CD4-positive, alpha-beta T cell (primary cell): ENCODE measurements at regions not wholly inside any gene's neighbourhood (a gene's known extent, or its start where the extent isn't known, plus 50 kb on each side); places are given as distances from the start of the nearest gene placed in this dataset.

ENCODE experiments used
- ATAC-seq: fragments of 200-7000 bp; cut with Tn5 transposase; one replicate; pipeline ENCODE4 v1.10.0; 2022; ENCODE audit warnings: mild to moderate bottlenecking; ENCODE audit not compliant: poor library complexity
- CTCF ChIA-PET: fragments of 350-600 bp; sonication (Branson Sonifier 250); formaldehyde crosslinking; loops from one replicate; lab custom pipeline; 2021; ENCODE audit warnings: antibody characterized with exemption, inconsistent platforms; lab: Charles Lee
- POLR2A ChIA-PET: fragments of 350-600 bp; sonication (Branson Sonifier 250); formaldehyde crosslinking; loops from one replicate; lab custom pipeline; 2021; ENCODE audit warnings: antibody characterized with exemption, inconsistent platforms; lab: Charles Lee
- DNase-seq, 14 experiments: peaks; one replicate each; pipeline ENCODE4 v3.0.0-alpha.2; 2013 to 2020; ENCODE audit warnings: mixed read lengths in 2 of 14
- H3K27ac ChIP-seq, 2 donors: one replicate each; pipeline versions ENCODE4 v1.5.1 to v1.7.0; 2013; ENCODE audit warnings: low read length in 2 of 2, low read depth in 1 of 2, mild to moderate bottlenecking in 1 of 2
- H3K27me3 ChIP-seq, 2 experiments: 1 replicate in 1 of 2; 2 replicates in 1 of 2; pipeline versions ENCODE4 v1.6.1 to v1.7.0; 2013; ENCODE audit warnings: low read length in 2 of 2, control low read depth in 1 of 2, mild to moderate bottlenecking in 1 of 2, moderate library complexity in 1 of 2; ENCODE audit not compliant: insufficient read depth in 2 of 2, control insufficient read depth in 1 of 2
- H3K36me3 ChIP-seq: one replicate; pipeline ENCODE4 v1.6.1; 2013; ENCODE audit warnings: low read length, control low read depth; ENCODE audit not compliant: insufficient read depth
- H3K4me1 ChIP-seq: one replicate; pipeline ENCODE4 v1.6.1; 2013; ENCODE audit warnings: low read length, control low read depth; ENCODE audit not compliant: insufficient read depth
- H3K4me3 ChIP-seq: one replicate; pipeline ENCODE4 v1.5.1; 2013; ENCODE audit warnings: mild to moderate bottlenecking, low read length, moderate library complexity
- H3K9me3 ChIP-seq, 2 experiments: 1 replicate in 1 of 2; 2 replicates in 1 of 2; pipeline versions ENCODE4 v1.6.1 to v1.7.0; 2013; ENCODE audit warnings: low read length in 2 of 2, mild to moderate bottlenecking in 2 of 2, control low read depth in 1 of 2, moderate library complexity in 1 of 2; ENCODE audit not compliant: control insufficient read depth in 1 of 2, insufficient read depth in 1 of 2
- H3K27ac Mint-ChIP-seq: one replicate; pipeline ENCODE4 v1.8.0; 2020; ENCODE audit warnings: mixed read lengths
- H3K27me3 Mint-ChIP-seq: one replicate; pipeline ENCODE4 v1.8.0; 2021; ENCODE audit warnings: mixed read lengths
- H3K36me3 Mint-ChIP-seq: one replicate; pipeline ENCODE4 v1.8.0; 2021; ENCODE audit warnings: low read depth, mixed read lengths
- H3K4me1 Mint-ChIP-seq: one replicate; pipeline ENCODE4 v1.8.0; 2021; ENCODE audit warnings: low read depth, mixed read lengths
- H3K4me3 Mint-ChIP-seq: one replicate; pipeline ENCODE4 v1.8.0; 2020; ENCODE audit warnings: mild to moderate bottlenecking, mixed read lengths
- H3K9me3 Mint-ChIP-seq: one replicate; pipeline ENCODE4 v1.8.0; 2020; ENCODE audit warnings: mixed read lengths
- intact Hi-C, 2 experiments: fragments of 100-400 bp; cut with DNase I in 1 of 2; cut with micrococcal nuclease in 1 of 2; formaldehyde crosslinking; loops; one replicate each; pipeline versions ENCODE4 v1.15.1 to v1.9.0; 2023 to 2025; cut with DNase I, micrococcal nuclease
- TF ChIP-seq, protein P1 (sequence below): fragments of 200-600 bp; IDR thresholded peaks from one replicate; pipeline ENCODE4 v1.8.0; 2022; ENCODE audit warnings: antibody characterized with exemption, mild to moderate bottlenecking

DNA sequence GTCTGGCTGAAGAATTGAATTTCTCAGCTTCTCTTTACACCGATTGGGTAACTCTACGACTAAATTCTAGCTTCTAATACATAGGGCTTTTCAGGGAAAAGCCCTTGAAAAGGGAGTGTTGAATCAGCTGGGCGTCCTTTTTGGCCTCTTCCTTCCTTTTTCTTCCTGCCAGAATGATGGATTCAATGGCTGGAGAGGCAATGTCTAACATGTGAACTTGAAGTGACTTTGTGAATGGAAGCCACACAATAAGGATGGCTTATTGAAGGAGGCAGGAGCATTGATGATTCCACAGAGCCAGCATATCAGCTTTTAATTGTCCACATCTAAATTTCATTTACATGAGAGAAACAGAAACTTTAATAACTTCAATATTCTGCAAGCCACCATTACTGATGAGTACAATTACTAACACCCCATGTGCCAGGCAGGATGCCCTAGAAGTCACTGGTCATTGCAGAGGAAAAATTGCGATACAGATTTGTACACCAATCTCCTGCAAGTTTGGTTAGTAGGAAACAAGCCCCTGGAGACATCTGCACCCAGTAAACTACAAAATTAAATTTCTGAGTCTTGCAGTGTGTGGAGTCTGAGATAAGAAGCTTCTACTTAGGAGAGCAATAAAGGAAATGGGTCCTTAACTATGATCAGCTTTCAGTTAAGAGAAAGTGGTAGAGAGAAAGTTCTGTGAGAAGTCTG is 56.1 kb downstream of the STYXL2 start:
- no peaks in the 10 kb centered on the region for H3K36me3 Mint-ChIP-seq
- intact Hi-C loops: no loop called here
- H3K9me3 Mint-ChIP-seq: peaks cover 2% of the 10 kb centered on the region
- H3K4me1 Mint-ChIP-seq: no peaks in the 10 kb centered on the region
- TF ChIP-seq, protein P1, sequence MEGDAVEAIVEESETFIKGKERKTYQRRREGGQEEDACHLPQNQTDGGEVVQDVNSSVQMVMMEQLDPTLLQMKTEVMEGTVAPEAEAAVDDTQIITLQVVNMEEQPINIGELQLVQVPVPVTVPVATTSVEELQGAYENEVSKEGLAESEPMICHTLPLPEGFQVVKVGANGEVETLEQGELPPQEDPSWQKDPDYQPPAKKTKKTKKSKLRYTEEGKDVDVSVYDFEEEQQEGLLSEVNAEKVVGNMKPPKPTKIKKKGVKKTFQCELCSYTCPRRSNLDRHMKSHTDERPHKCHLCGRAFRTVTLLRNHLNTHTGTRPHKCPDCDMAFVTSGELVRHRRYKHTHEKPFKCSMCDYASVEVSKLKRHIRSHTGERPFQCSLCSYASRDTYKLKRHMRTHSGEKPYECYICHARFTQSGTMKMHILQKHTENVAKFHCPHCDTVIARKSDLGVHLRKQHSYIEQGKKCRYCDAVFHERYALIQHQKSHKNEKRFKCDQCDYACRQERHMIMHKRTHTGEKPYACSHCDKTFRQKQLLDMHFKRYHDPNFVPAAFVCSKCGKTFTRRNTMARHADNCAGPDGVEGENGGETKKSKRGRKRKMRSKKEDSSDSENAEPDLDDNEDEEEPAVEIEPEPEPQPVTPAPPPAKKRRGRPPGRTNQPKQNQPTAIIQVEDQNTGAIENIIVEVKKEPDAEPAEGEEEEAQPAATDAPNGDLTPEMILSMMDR: no peak
- no peaks in the 10 kb centered on the region for H3K36me3 ChIP-seq
- peaks cover 5 to 11% of the 10 kb centered on the region in 2 experiments for H3K9me3 ChIP-seq
- DNase-seq (no peak), ATAC-seq (no peak)
- ChIA-PET POLR2A (no interaction called here), CTCF (interaction anchor here (1.1 kb wide), 1 partner anchor 13 kb away, joined by 3 read pairs; no protein-coding TSS in a partner anchor)
- peaks cover 2% of the 10 kb centered on the region for H3K4me1 ChIP-seq
- H3K27ac ChIP-seq: no peak overlapping the region
- H3K4me3 ChIP-seq: no peak overlapping the region
- H3K27me3 ChIP-seq: peaks cover 4 to 22% of the 10 kb centered on the region in 2 experiments
- no peak overlapping the region for H3K27ac Mint-ChIP-seq
- peaks cover 28% of the 10 kb centered on the region for H3K27me3 Mint-ChIP-seq
- H3K4me3 Mint-ChIP-seq: no peak overlapping the region

DNA sequence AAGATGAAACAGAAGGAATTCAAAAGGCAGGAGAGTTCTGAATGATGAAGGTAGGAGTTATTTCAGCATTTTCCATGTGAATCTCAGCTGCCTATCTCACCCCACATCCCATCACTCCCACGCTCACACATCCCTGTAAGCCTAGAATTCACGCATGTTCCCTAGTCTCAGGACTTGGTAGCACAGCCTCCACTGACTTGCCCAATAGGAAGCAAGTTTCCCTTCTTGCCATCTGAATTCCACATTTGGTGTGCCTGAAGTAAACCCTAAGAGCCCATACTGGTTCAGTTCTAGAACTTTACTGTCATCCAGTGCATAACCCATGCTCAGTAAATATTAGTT is 56.6 kb downstream of the STYXL2 start:
- H3K4me1 Mint-ChIP-seq: no peaks in the 10 kb centered on the region
- POLR2A ChIA-PET: no interaction called here
- peaks cover 5 to 11% of the 10 kb centered on the region in 2 experiments for H3K9me3 ChIP-seq
- intact Hi-C loops: no loop called here
- no peak overlapping the region for H3K4me3 ChIP-seq
- H3K27me3 ChIP-seq: peaks cover 4 to 22% of the 10 kb centered on the region in 2 experiments
- H3K27me3 Mint-ChIP-seq: peaks cover 23% of the 10 kb centered on the region
- H3K9me3 Mint-ChIP-seq: peaks cover 2% of the 10 kb centered on the region
- CTCF ChIA-PET: no interaction called here
- ATAC-seq (no peak), DNase-seq (no peak)
- no peaks in the 10 kb centered on the region for H3K36me3 Mint-ChIP-seq
- no peak overlapping the region for H3K4me3 Mint-ChIP-seq
- H3K27ac ChIP-seq: no peak overlapping the region
- H3K36me3 ChIP-seq: no peaks in the 10 kb centered on the region
- TF ChIP-seq, protein P1: no peak
- H3K4me1 ChIP-seq: peaks cover 2% of the 10 kb centered on the region
- no peak overlapping the region for H3K27ac Mint-ChIP-seq

DNA sequence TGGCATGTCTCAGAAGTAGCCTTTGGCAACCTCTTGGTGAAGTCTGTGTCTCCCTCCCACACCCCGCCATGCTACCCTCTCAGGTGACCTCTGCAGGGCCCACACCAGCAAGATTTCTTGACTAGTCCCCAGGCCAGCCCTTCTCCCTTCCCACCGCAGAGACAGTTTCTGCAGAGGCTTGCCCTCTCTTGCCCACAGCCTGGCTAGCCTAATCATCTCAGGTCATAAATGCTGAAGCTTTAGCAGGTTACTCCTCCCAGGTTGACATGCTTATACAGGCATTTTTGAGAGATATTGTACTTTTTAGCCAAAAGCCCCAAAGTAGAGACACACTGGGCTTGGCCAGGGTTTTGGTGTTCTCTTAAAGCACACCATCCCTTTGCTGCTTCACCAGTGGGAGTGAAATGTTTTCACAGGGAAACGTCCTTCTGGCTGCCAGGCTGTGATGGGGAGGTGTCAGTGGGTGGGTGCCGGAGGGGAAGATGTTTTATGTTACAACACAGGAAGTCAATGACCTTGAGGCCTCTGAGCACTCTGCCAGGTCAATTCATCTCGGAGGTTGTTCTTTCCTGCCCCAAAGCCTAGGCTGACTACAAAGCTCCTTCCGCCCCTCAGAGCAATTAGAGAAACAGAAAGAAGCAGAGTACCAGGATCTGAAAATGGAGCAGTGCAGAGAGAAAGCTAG is 58.5 kb downstream of the STYXL2 start:
- H3K4me1 ChIP-seq: peaks cover 2% of the 10 kb centered on the region
- intact Hi-C loops: no loop called here
- CTCF ChIA-PET: no interaction called here
- DNase-seq: no peak
- H3K27ac Mint-ChIP-seq: no peak overlapping the region
- no peak overlapping the region for H3K4me3 Mint-ChIP-seq
- peaks cover under 1% of the 10 kb centered on the region for H3K9me3 Mint-ChIP-seq
- H3K36me3 Mint-ChIP-seq: no peaks in the 10 kb centered on the region
- no peak overlapping the region for H3K4me3 ChIP-seq
- TF ChIP-seq, protein P1: no peak
- H3K27me3 Mint-ChIP-seq: peaks cover 20% of the 10 kb centered on the region
- ATAC-seq: no peak
- POLR2A ChIA-PET: no interaction called here
- peaks cover 5 to 6% of the 10 kb centered on the region in 2 experiments for H3K9me3 ChIP-seq
- no peaks in the 10 kb centered on the region for H3K4me1 Mint-ChIP-seq
- peaks cover 4 to 16% of the 10 kb centered on the region in 2 experiments for H3K27me3 ChIP-seq
- no peak overlapping the region for H3K27ac ChIP-seq
- no peaks in the 10 kb centered on the region for H3K36me3 ChIP-seq
